Fibroblast of lung (primary cell): ENCODE measurements at regions not wholly inside any gene's neighbourhood (a gene's known extent, or its start where the extent isn't known, plus 50 kb on each side); places are given as distances from the start of the nearest gene placed in this dataset.

Experiments
- CTCF ChIP-seq, 2 donors: IDR thresholded peaks in 1 of 2; conservative IDR thresholded peaks in 1 of 2; 1 replicate in 1 of 2; 2 replicates in 1 of 2; pipeline ENCODE4 v1.5.1; 2011 to 2012; ENCODE audit warnings: low read length in 2 of 2, control low read depth in 1 of 2, inconsistent platforms in 1 of 2, low read depth in 1 of 2, mild to moderate bottlenecking in 1 of 2
- EZH2 ChIP-seq: IDR thresholded peaks from 2 replicates; pipeline ENCODE4 v1.5.1; 2012; ENCODE audit warnings: low read length, control low read depth, mild to moderate bottlenecking; ENCODE audit errors: missing control alignments

- TF ChIP-seq CTCF (conservative IDR thresholded peaks at IDR 0.05 in 1 of 2, IDR thresholded peaks at IDR 0.05 in 1 of 2; ENCODE audit: low read depth in 1 of 2, low read length in 2 of 2) (no peak), EZH2 (no peak)
Observed at GRCh38 chr20:8983478-8984345, 85.2 kb upstream of the PLCB4 start.
